HCT116 (cell line): ENCODE measurements at regions not wholly inside any gene's neighbourhood (a gene's known extent, or its start where the extent isn't known, plus 50 kb on each side); places are given as distances from the start of the nearest gene placed in this dataset.

Experiments used
- CBX3 ChIP-seq: IDR thresholded peaks from 2 replicates; pipeline ENCODE4 v1.6.1; 2012; ENCODE audit warnings: low read depth
- CEBPB ChIP-seq: IDR thresholded peaks from 2 replicates; pipeline ENCODE4 v1.6.1; 2012; ENCODE audit warnings: low read depth
- CTCF ChIP-seq, 3 experiments: fragments of 200-600 bp in 1 of 3; sonication (generic) in 1 of 3; IDR thresholded peaks in 2 of 3; conservative IDR thresholded peaks in 1 of 3; 2 replicates each; pipeline ENCODE4 v1.5.1; 2012 to 2017; ENCODE audit warnings: low read depth in 2 of 3, low read length in 2 of 3, antibody characterized with exemption in 1 of 3, borderline replicate concordance in 1 of 3, control low read depth in 1 of 3, mild to moderate bottlenecking in 1 of 3, mixed read lengths in 1 of 3, mixed run types in 1 of 3, moderate library complexity in 1 of 3; ENCODE audit not compliant: insufficient read depth in 1 of 3
- JUND ChIP-seq: IDR thresholded peaks from 2 replicates; pipeline ENCODE4 v1.6.1; 2012
- POLR2A ChIP-seq: IDR thresholded peaks from 2 replicates; pipeline ENCODE4 v1.7.0; 2011; ENCODE audit warnings: borderline replicate concordance; ENCODE audit not compliant: insufficient read depth, insufficient read length; ENCODE audit errors: extremely low read depth
- POLR2AphosphoS5 ChIP-seq: IDR thresholded peaks from 2 replicates; pipeline ENCODE4 v1.6.1; 2011; ENCODE audit warnings: mild to moderate bottlenecking, low read depth, low read length, moderate library complexity
- RAD21 ChIP-seq: IDR thresholded peaks from 2 replicates; pipeline ENCODE4 v1.6.1; 2012; ENCODE audit warnings: low read depth, mild to moderate bottlenecking
- SIN3A ChIP-seq: IDR thresholded peaks from 2 replicates; pipeline ENCODE4 v1.6.1; 2012; ENCODE audit warnings: low read depth
- SP1 ChIP-seq: IDR thresholded peaks from 2 replicates; pipeline ENCODE4 v1.6.1; 2012; ENCODE audit warnings: low read depth
- YY1 ChIP-seq: IDR thresholded peaks from 2 replicates; pipeline ENCODE4 v1.6.1; 2011; ENCODE audit warnings: low read length, low read depth, moderate library complexity, mild to moderate bottlenecking; ENCODE audit not compliant: insufficient replicate concordance; ENCODE audit errors: extremely low read depth
- ZBTB33 ChIP-seq: IDR thresholded peaks from 2 replicates; pipeline ENCODE4 v1.6.1; 2011; ENCODE audit warnings: mild to moderate bottlenecking, low read length, moderate library complexity; ENCODE audit not compliant: insufficient replicate concordance; ENCODE audit errors: extremely low read depth
- ZNF274 ChIP-seq: fragments of 200-500 bp; sonication (Bioruptor generic); IDR thresholded peaks from 2 replicates; pipeline ENCODE4 v1.6.1; 2014; ENCODE audit warnings: mild to moderate bottlenecking, low read depth, low read length, inconsistent platforms

GRCh38 chr7:113308399-113308798, 190.0 kb upstream of the SMIM30 start:
- TF ChIP-seq POLR2A (no peak), ZNF274 (no peak), SP1 (no peak), ZBTB33 (no peak), RAD21 (no peak), YY1 (no peak), CTCF (IDR thresholded peaks at IDR 0.05 in 2 of 3, conservative IDR thresholded peaks at IDR 0.05 in 1 of 3; ENCODE audit: borderline replicate concordance in 1 of 3, insufficient read depth in 1 of 3, low read depth in 2 of 3, low read length in 2 of 3) (no peak), SIN3A (no peak), JUND (no peak), CBX3 (no peak), CEBPB (no peak), POLR2AphosphoS5 (no peak)
